Chondrocyte (in vitro differentiated cells): ENCODE measurements at regions not wholly inside any gene's neighbourhood (a gene's known extent, or its start where the extent isn't known, plus 50 kb on each side); places are given as distances from the start of the nearest gene placed in this dataset.

Source experiments
- DNase-seq: peaks from one replicate; pipeline ENCODE4 v3.0.0; 2021; ENCODE audit warnings: mixed read lengths, low spot score
- H3K27ac Mint-ChIP-seq: one replicate; pipeline ENCODE4 v1.8.0; 2021; ENCODE audit warnings: mild to moderate bottlenecking, moderate library complexity, mixed read lengths; ENCODE audit not compliant: unreplicated experiment
- H3K27me3 Mint-ChIP-seq: 2 replicates; pipeline ENCODE4 v1.8.0; 2021; ENCODE audit warnings: low read depth, mixed read lengths
- H3K36me3 Mint-ChIP-seq: 2 replicates; pipeline ENCODE4 v1.8.0; 2021; ENCODE audit warnings: low read depth, mixed read lengths
- H3K4me1 Mint-ChIP-seq: 2 replicates; pipeline ENCODE4 v1.8.0; 2021; ENCODE audit warnings: low read depth, mild to moderate bottlenecking, mixed read lengths
- H3K4me3 Mint-ChIP-seq: one replicate; pipeline ENCODE4 v1.8.0; 2021; ENCODE audit warnings: mild to moderate bottlenecking, moderate library complexity, mixed read lengths; ENCODE audit not compliant: unreplicated experiment
- H3K9me3 Mint-ChIP-seq: 2 replicates; pipeline ENCODE4 v1.8.0; 2021; ENCODE audit warnings: low read depth, mixed read lengths
- TF ChIP-seq, protein P1 (sequence below): fragments of 200-600 bp; sonication (generic); IDR thresholded peaks from 2 replicates; pipeline ENCODE4 v1.5.0; 2021; ENCODE audit warnings: antibody characterized with exemption, mild to moderate bottlenecking, moderate library complexity

DNA sequence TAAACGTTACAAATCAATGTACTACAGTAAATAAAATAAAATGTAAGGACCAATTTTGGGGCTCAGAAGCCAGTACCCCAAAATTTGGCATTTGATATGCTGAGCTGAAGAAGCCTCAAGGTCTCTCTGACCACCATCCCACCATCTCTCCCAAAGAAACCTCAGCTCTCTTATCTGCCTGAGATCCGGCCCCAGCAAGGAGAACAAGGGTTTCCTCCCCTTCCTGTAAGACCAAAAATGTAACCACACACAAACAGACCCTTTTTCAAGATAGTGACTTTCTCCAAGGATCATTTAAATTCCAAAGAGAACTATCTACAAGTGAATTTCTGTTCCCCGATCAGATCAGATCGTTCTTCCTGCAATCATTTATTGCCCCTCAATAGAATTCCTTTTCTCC is 68.1 kb upstream of the SLC45A1 start:
- TF ChIP-seq, protein P1, sequence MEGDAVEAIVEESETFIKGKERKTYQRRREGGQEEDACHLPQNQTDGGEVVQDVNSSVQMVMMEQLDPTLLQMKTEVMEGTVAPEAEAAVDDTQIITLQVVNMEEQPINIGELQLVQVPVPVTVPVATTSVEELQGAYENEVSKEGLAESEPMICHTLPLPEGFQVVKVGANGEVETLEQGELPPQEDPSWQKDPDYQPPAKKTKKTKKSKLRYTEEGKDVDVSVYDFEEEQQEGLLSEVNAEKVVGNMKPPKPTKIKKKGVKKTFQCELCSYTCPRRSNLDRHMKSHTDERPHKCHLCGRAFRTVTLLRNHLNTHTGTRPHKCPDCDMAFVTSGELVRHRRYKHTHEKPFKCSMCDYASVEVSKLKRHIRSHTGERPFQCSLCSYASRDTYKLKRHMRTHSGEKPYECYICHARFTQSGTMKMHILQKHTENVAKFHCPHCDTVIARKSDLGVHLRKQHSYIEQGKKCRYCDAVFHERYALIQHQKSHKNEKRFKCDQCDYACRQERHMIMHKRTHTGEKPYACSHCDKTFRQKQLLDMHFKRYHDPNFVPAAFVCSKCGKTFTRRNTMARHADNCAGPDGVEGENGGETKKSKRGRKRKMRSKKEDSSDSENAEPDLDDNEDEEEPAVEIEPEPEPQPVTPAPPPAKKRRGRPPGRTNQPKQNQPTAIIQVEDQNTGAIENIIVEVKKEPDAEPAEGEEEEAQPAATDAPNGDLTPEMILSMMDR, result no peak
- Mint-ChIP-seq H3K36me3 (no peaks in the 10 kb centered on the region), H3K4me1 (no peaks in the 10 kb centered on the region), H3K27ac (no peak overlapping the region), H3K4me3 (no peak overlapping the region), H3K27me3 (no peaks in the 10 kb centered on the region), H3K9me3 (no peaks in the 10 kb centered on the region)
- no peak for DNase-seq

DNA sequence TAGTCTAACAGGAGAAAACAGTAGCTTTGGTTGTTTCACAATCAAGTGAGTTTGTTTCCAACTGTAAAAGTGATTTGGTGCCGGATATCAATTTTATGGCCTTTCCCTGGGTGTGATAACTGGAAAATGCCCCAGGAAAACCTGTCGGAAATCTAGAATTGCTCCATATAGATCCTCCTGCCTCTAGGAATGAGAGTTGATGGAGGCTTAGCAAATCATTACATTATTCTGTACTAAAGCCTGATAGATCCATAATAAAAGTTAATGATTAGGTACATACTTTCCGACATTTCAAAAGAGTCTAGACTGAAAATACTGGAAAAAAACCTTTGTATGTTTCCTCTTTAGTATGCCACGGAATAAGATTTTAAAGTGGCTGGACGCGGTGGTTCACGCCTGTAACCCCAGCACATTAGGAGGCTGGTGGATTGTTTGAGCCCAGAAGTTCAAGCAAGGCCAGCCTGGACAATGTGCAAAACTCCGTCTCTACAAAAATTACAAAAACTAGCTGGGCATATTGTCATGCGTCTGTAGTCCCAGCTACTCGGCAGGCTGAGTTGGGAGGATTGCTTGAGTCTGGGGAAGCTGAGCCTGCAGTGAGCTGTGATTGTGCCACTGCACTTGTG is 70.0 kb upstream of the SLC45A1 start:
- Mint-ChIP-seq H3K4me1 (no peaks in the 10 kb centered on the region), H3K36me3 (no peaks in the 10 kb centered on the region), H3K27me3 (no peaks in the 10 kb centered on the region), H3K27ac (no peak overlapping the region), H3K4me3 (no peak overlapping the region), H3K9me3 (no peaks in the 10 kb centered on the region)
- TF ChIP-seq, protein P1, result no peak
- DNase-seq, result no peak

DNA sequence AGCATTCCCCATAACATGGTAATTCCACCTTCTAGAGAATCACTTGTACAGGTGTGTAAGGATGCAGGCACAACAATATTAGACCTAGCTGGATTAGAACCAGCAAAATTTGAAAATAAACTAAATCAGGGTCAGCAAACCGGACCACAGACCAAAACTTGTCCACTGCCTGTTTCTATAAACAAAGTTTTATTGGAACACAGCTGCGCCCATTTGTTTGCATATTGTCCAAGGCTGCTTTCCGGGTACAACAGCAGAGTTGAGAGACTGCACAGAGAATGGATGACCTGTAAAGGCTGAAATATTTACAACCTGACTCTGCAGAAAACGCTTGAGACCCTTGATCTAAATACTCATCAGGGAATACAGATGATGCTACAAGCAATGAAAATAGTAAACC is 73.6 kb upstream of the SLC45A1 start:
- Mint-ChIP-seq H3K9me3 (no peaks in the 10 kb centered on the region), H3K27me3 (no peaks in the 10 kb centered on the region), H3K36me3 (no peaks in the 10 kb centered on the region), H3K4me3 (no peak overlapping the region), H3K4me1 (peaks cover 3% of the 10 kb centered on the region), H3K27ac (no peak overlapping the region)
- TF ChIP-seq, protein P1, result no peak
- DNase-seq, result no peak

DNA sequence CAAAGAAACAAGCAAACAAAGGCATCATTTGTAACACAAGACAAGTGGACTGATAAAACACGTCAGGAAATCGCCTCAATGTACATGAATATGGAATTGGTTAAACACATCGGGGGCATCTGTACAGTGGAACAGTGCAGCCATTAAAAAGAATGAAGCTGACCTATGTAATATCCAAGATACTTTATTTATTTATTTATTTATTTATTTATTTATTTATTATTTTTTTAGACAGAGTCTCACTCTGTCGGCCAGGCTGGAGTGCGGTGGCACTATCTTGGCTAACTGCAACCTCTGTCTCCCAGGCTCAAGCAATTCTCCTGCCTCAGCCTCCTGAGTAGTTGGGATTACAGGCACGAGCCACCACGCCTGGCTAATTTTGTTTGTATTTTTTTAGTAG is 75.4 kb upstream of the SLC45A1 start:
- Mint-ChIP-seq H3K27ac (no peak overlapping the region), H3K4me3 (no peak overlapping the region), H3K27me3 (no peaks in the 10 kb centered on the region), H3K36me3 (no peaks in the 10 kb centered on the region), H3K9me3 (no peaks in the 10 kb centered on the region), H3K4me1 (peaks cover 21% of the 10 kb centered on the region)
- TF ChIP-seq, protein P1, result no peak
- no peak for DNase-seq

DNA sequence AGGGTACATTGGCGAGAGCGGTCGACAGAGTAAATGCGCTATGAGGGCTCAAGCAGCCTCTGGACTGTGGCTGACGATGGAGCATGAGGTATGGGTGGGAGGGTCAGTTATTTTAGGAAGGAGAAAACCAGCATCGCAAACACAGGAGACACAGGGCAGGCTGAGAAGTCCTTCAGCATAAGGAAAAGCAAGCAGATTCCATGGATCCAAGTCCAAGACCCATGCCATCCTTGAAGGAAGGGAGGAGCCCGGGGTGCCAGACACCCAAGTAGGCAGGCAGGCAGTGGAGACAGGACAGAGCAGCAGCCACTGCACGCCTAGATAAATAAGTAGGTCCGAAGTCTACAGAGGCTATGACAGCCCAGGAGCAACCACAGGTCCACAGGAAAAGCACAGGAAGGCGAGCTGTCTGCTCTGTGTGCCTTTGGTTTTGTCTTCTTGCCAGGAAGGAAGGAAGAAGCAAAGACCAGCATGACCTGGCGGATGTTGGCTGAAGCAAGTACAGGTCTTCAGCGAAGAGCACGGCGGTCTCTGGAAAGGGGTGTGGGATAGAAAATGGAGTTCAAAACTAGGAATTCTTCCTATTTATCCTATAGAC is 76.4 kb upstream of the SLC45A1 start:
- TF ChIP-seq, protein P1, result no peak
- Mint-ChIP-seq H3K36me3 (no peaks in the 10 kb centered on the region), H3K4me1 (peaks cover 21% of the 10 kb centered on the region), H3K27me3 (no peaks in the 10 kb centered on the region), H3K4me3 (no peak overlapping the region), H3K27ac (no peak overlapping the region), H3K9me3 (no peaks in the 10 kb centered on the region)
- DNase-seq, result no peak
